IMR-90 (cell line): ENCODE measurements at regions not wholly inside any gene's neighbourhood (a gene's known extent, or its start where the extent isn't known, plus 50 kb on each side); places are given as distances from the start of the nearest gene placed in this dataset.

Source experiments
- ATAC-seq: fragments of 200-7000 bp; cut with Tn5 transposase; 2 replicates; pipeline ENCODE4 v1.9.1; 2020; ENCODE audit warnings: low read depth, mild to moderate bottlenecking, moderate library complexity
- BruUV-seq: library from RNA; stranded (reverse); fragments of 400-500 nt; replicated peaks from 2 replicates; lab custom pipeline; 2021; lab: Mats Ljungman, UMichigan
- CTCF ChIA-PET: fragments of 300-600 bp; formaldehyde crosslinking; extraction: SDS; loops from one replicate; lab custom pipeline; 2021; ENCODE audit warnings: antibody characterized with exemption; lab: Yijun Ruan, JAX
- POLR2A ChIA-PET: fragments of 300-600 bp; sonication (Branson Sonifier 250); formaldehyde crosslinking; loops from one replicate; lab custom pipeline; 2022; ENCODE audit warnings: antibody characterized with exemption; ENCODE audit not compliant: unreplicated experiment; lab: Charles Lee
- DNase-seq: peaks from one replicate; pipeline ENCODE4 v3.0.0; 2013
- H2AFZ ChIP-seq: replicated peaks from 2 replicates; pipeline ENCODE3; 2013; ENCODE audit warnings: low read length, mild to moderate bottlenecking; ENCODE audit not compliant: poor library complexity
- H2AK5ac ChIP-seq: 2 replicates; pipeline ENCODE4 v1.6.1; 2013; ENCODE audit warnings: low read depth, low read length, inconsistent platforms
- H2AK9ac ChIP-seq: replicated peaks from 2 replicates; pipeline ENCODE3; 2013; ENCODE audit warnings: mild to moderate bottlenecking, low read depth, low read length, moderate library complexity; ENCODE audit not compliant: poor library complexity
- H2BK120ac ChIP-seq: 2 replicates; pipeline ENCODE4 v1.6.1; 2013; ENCODE audit warnings: low read depth, low read length, inconsistent platforms
- H2BK15ac ChIP-seq: 3 replicates; pipeline ENCODE4 v1.6.1; 2013; ENCODE audit warnings: low read depth, low read length, inconsistent platforms
- H2BK20ac ChIP-seq: 2 replicates; pipeline ENCODE4 v1.6.1; 2013; ENCODE audit warnings: low read depth, mild to moderate bottlenecking, inconsistent platforms, low read length, moderate library complexity
- H2BK5ac ChIP-seq: 2 replicates; pipeline ENCODE4 v1.6.1; 2013; ENCODE audit warnings: mild to moderate bottlenecking, low read depth, low read length, inconsistent platforms; ENCODE audit not compliant: poor library complexity, severe bottlenecking
- H3K14ac ChIP-seq: replicated peaks from 2 replicates; pipeline ENCODE4 v1.6.1; 2013; ENCODE audit warnings: low read depth, low read length, inconsistent platforms
- H3K18ac ChIP-seq: 2 replicates; pipeline ENCODE4 v1.6.1; 2013; ENCODE audit warnings: low read depth, low read length, control low read depth
- H3K23ac ChIP-seq: 2 replicates; pipeline ENCODE4 v1.6.1; 2013; ENCODE audit warnings: low read depth, low read length, inconsistent platforms
- H3K27ac ChIP-seq: 2 replicates; pipeline ENCODE4 v1.5.1; 2013; ENCODE audit warnings: mild to moderate bottlenecking, control low read depth, low read length; ENCODE audit not compliant: insufficient read depth
- H3K27me3 ChIP-seq: 2 replicates; pipeline ENCODE4 v1.6.1; 2013; ENCODE audit warnings: low read length; ENCODE audit not compliant: control insufficient read depth, insufficient read depth
- H3K36me3 ChIP-seq: 2 replicates; pipeline ENCODE4 v1.6.1; 2013; ENCODE audit warnings: low read length, mixed read lengths; ENCODE audit not compliant: control insufficient read depth, insufficient read depth
- H3K4ac ChIP-seq: 2 replicates; pipeline ENCODE4 v1.6.1; 2013; ENCODE audit warnings: low read depth, low read length, inconsistent platforms
- H3K4me1 ChIP-seq: 2 replicates; pipeline ENCODE4 v1.6.1; 2013; ENCODE audit warnings: low read length, mixed read lengths; ENCODE audit not compliant: control insufficient read depth, insufficient read depth
- H3K4me2 ChIP-seq: 2 replicates; pipeline ENCODE4 v1.6.1; 2013; ENCODE audit warnings: low read depth, mild to moderate bottlenecking, control low read depth, low read length, moderate library complexity
- H3K4me3 ChIP-seq: 2 replicates; pipeline ENCODE4 v1.5.1; 2013; ENCODE audit warnings: low read depth, mild to moderate bottlenecking, control low read depth, low read length, moderate library complexity; ENCODE audit not compliant: insufficient read depth
- H3K56ac ChIP-seq: 2 replicates; pipeline ENCODE4 v1.6.1; 2013; ENCODE audit warnings: low read length, inconsistent platforms; ENCODE audit not compliant: insufficient read depth; ENCODE audit errors: extremely low read depth
- H3K79me1 ChIP-seq, 2 experiments: 2 replicates each; pipeline ENCODE4 v1.6.1; 2013; ENCODE audit warnings: low read length in 2 of 2, inconsistent platforms in 1 of 2, low read depth in 1 of 2
- H3K9ac ChIP-seq: 2 replicates; pipeline ENCODE4 v1.6.1; 2013; ENCODE audit warnings: low read depth, low read length, control low read depth
- H3K9me1 ChIP-seq: 2 replicates; pipeline ENCODE4 v1.6.1; 2013; ENCODE audit warnings: low read length, inconsistent platforms; ENCODE audit not compliant: insufficient read depth
- H3K9me3 ChIP-seq: 2 replicates; pipeline ENCODE4 v1.6.1; 2013; ENCODE audit warnings: low read length; ENCODE audit not compliant: control insufficient read depth, insufficient read depth
- H4K20me1 ChIP-seq: 2 replicates; pipeline ENCODE4 v1.6.1; 2013; ENCODE audit warnings: low read length, inconsistent platforms; ENCODE audit not compliant: insufficient read depth
- H4K5ac ChIP-seq: 2 replicates; pipeline ENCODE4 v1.6.1; 2013; ENCODE audit warnings: mild to moderate bottlenecking, low read depth, low read length, control low read depth
- H4K8ac ChIP-seq, 2 experiments: 2 replicates each; pipeline ENCODE4 v1.6.1; 2013; ENCODE audit warnings: low read depth in 2 of 2, low read length in 2 of 2, control low read depth in 1 of 2, inconsistent platforms in 1 of 2
- H4K91ac ChIP-seq: 2 replicates; pipeline ENCODE4 v1.6.1; 2013; ENCODE audit warnings: low read depth, low read length, inconsistent platforms; ENCODE audit not compliant: insufficient read depth
- BHLHE40 ChIP-seq: fragments of 150-350 bp; IDR thresholded peaks from 2 replicates; pipeline ENCODE4 v1.6.1; 2016; ENCODE audit warnings: mild to moderate bottlenecking, low read depth, low read length
- MAFK ChIP-seq: IDR thresholded peaks from 2 replicates; pipeline ENCODE4 v1.6.1; 2012; ENCODE audit warnings: low read depth, low read length, improper control_type of control experiment
- MAZ ChIP-seq: IDR thresholded peaks from 2 replicates; pipeline ENCODE4 v1.6.1; 2012; ENCODE audit warnings: low read depth, mild to moderate bottlenecking, low read length, improper control_type of control experiment, moderate library complexity, borderline replicate concordance
- NFE2L2 ChIP-seq: fragments of 150-350 bp; IDR thresholded peaks from 2 replicates; pipeline ENCODE4 v1.6.1; 2016; ENCODE audit warnings: low read depth, mild to moderate bottlenecking, low read length
- POLR2A ChIP-seq: IDR thresholded peaks from 2 replicates; pipeline ENCODE4 v1.6.1; 2012; ENCODE audit warnings: mild to moderate bottlenecking, low read depth, low read length
- RAD21 ChIP-seq: IDR thresholded peaks from 2 replicates; pipeline ENCODE4 v1.6.1; 2012; ENCODE audit warnings: low read length, improper control_type of control experiment
- RCOR1 ChIP-seq: IDR thresholded peaks from 2 replicates; pipeline ENCODE4 v1.6.1; 2012; ENCODE audit warnings: mild to moderate bottlenecking, low read length, improper control_type of control experiment; ENCODE audit not compliant: insufficient replicate concordance
- RFX5 ChIP-seq: IDR thresholded peaks from 2 replicates; pipeline ENCODE4 v1.8.0; 2012; ENCODE audit warnings: low read depth, mild to moderate bottlenecking, low read length, moderate library complexity
- SMC3 ChIP-seq: fragments of 150-350 bp; IDR thresholded peaks from 2 replicates; pipeline ENCODE4 v1.6.1; 2016; ENCODE audit warnings: low read depth, mild to moderate bottlenecking, antibody characterized with exemption, low read length, moderate library complexity
- WGBS, 2 experiments: methylation state at CpG; one replicate each; pipeline versions ENCODE4 v1.1.5 to v1.1.7; 2013; ENCODE audit warnings: missing lambda C conversion rate in 2 of 2; ENCODE audit not compliant: insufficient read length in 1 of 2; ENCODE audit errors: extremely low coverage in 2 of 2; 5-methylcytosine and 5-hydroxymethylcytosine counted together
- dilution Hi-C: fragments of 300-500 bp; cut with HindIII; formaldehyde crosslinking; loops from one replicate; pipeline ENCODE4 v1.14.3; 2018; ENCODE audit warnings: low sequenced_read_pairs; ENCODE audit not compliant: unreplicated experiment
- in situ Hi-C: fragments of 300-500 bp; cut with MboI; formaldehyde crosslinking; loops from 3 replicates; pipeline ENCODE4 v1.14.3; 2019; ENCODE audit warnings: low sequenced_read_pairs, inconsistent platforms, mixed read lengths
- intact Hi-C: fragments of 100-400 bp; cut with micrococcal nuclease; formaldehyde crosslinking; loops from 2 replicates; pipeline ENCODE4 v1.10.0; 2022
- TF ChIP-seq, protein P1 (sequence below): fragments of 150-350 bp; IDR thresholded peaks from 2 replicates; pipeline ENCODE4 v1.6.1; 2016; ENCODE audit warnings: low read depth, mild to moderate bottlenecking, low read length, moderate library complexity, borderline replicate concordance

DNA sequence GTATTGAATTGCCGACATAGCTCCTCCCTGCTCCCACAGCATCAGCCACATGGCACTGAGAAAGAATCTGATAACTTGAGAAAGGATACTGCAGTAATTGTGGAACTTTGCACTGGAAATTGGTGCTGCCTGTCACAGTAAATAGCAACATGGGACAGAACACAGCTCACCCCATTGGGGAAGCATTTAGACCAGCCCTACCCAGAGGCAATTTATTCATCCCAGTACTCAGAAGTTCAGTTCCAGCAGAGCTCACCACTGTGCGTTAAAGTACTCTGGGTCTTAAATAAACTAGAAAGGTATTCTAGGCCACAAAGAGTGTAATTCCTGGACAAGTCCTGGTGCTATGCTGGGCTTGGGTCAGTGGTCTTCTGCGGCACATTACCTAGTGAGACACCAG is 347.1 kb downstream of the PYDC2 start:
- ChIA-PET POLR2A (no interaction called here), CTCF (no interaction called here)
- peaks cover 30% of the 10 kb centered on the region for H3K9me3 ChIP-seq
- no peak overlapping the region for H3K9ac ChIP-seq
- H2BK15ac ChIP-seq, result no peak overlapping the region
- H3K14ac ChIP-seq, result no peak overlapping the region
- no peak overlapping the region for H3K27ac ChIP-seq
- no peak overlapping the region for H2BK20ac ChIP-seq
- no peak for ATAC-seq
- no peak overlapping the region for H2BK5ac ChIP-seq
- H3K18ac ChIP-seq, result no peak overlapping the region
- H4K5ac ChIP-seq, result no peak overlapping the region
- dilution Hi-C loops (no loop called here), in situ Hi-C loops (no loop called here), intact Hi-C loops (no loop called here)
- WGBS, 2 experiments, result no CpG with 5 or more reads among the region's 3 CpGs
- H3K79me1 ChIP-seq, result no peaks in the 10 kb centered on the region
- H3K27me3 ChIP-seq, result no peaks in the 10 kb centered on the region
- H4K8ac ChIP-seq, result no peak overlapping the region
- no peak overlapping the region for H3K56ac ChIP-seq
- H4K20me1 ChIP-seq, result no peaks in the 10 kb centered on the region
- BruUV-seq, result no TSS peak
- H2AFZ ChIP-seq, result no peak overlapping the region
- no peak overlapping the region for H4K91ac ChIP-seq
- H2BK120ac ChIP-seq, result no peak overlapping the region
- no peak overlapping the region for H3K4me3 ChIP-seq
- no peak overlapping the region for H3K4ac ChIP-seq
- H3K23ac ChIP-seq, result no peak overlapping the region
- no peak overlapping the region for H2AK5ac ChIP-seq
- no peak for DNase-seq
- H3K4me2 ChIP-seq, result no peak overlapping the region
- no peak overlapping the region for H2AK9ac ChIP-seq
- H3K36me3 ChIP-seq, result no peaks in the 10 kb centered on the region
- no peak for TF ChIP-seq BHLHE40
- TF ChIP-seq MAFK, result no peak
- no peak for TF ChIP-seq MAZ
- TF ChIP-seq RFX5, result no peak
- no peak for TF ChIP-seq NFE2L2
- no peak for TF ChIP-seq RAD21
- TF ChIP-seq, protein P1, sequence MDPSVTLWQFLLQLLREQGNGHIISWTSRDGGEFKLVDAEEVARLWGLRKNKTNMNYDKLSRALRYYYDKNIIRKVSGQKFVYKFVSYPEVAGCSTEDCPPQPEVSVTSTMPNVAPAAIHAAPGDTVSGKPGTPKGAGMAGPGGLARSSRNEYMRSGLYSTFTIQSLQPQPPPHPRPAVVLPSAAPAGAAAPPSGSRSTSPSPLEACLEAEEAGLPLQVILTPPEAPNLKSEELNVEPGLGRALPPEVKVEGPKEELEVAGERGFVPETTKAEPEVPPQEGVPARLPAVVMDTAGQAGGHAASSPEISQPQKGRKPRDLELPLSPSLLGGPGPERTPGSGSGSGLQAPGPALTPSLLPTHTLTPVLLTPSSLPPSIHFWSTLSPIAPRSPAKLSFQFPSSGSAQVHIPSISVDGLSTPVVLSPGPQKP, result no peak
- no peak for TF ChIP-seq RCOR1
- TF ChIP-seq SMC3, result no peak
- no peak for TF ChIP-seq POLR2A
- no peaks in the 10 kb centered on the region for H3K9me1 ChIP-seq
- H3K4me1 ChIP-seq, result no peaks in the 10 kb centered on the region
